Lung (tissue), 9 donors: ENCODE measurements at regions not wholly inside any gene's neighbourhood (a gene's known extent, or its start where the extent isn't known, plus 50 kb on each side); places are given as distances from the start of the nearest gene placed in this dataset.
A peak's percentile ranks its signal among the peaks of the same experiment; 100 is the strongest.
"Not testable (repeated sequence)": the region's sequence is repeated elsewhere in the genome, so short reads cannot be mapped to it uniquely, and the experiment has no call there.

Source experiments
- ATAC-seq: fragments of 200-7000 bp; cut with Tn5 transposase; one replicate; pipeline ENCODE4 v1.9.1; 2020; ENCODE audit warnings: moderate number of reproducible peaks; ENCODE audit not compliant: insufficient read depth, low FRiP score
- DNase-seq, 3 donors: peaks; one replicate each; pipeline ENCODE4 v3.0.0-alpha.2; 2013 to 2017
- H3K27ac ChIP-seq, 2 donors: one replicate each; pipeline ENCODE4 v1.5.1; 2013; ENCODE audit warnings: mild to moderate bottlenecking in 2 of 2, moderate library complexity in 2 of 2, control low read depth in 1 of 2, inconsistent platforms in 1 of 2, low read depth in 1 of 2, low read length in 1 of 2
- H3K27me3 ChIP-seq, 3 donors: one replicate each; pipeline ENCODE4 v1.5.1; 2013; ENCODE audit warnings: low read length in 2 of 3; ENCODE audit not compliant: control insufficient read depth in 3 of 3, insufficient read depth in 3 of 3
- H3K36me3 ChIP-seq, 4 donors: one replicate each; pipeline ENCODE4 v1.5.1; 2013; ENCODE audit warnings: low read length in 4 of 4, mild to moderate bottlenecking in 1 of 4, moderate library complexity in 1 of 4; ENCODE audit not compliant: control insufficient read depth in 4 of 4, insufficient read depth in 4 of 4
- H3K4me1 ChIP-seq, 5 donors: one replicate each; pipeline ENCODE4 v1.5.1; 2013; ENCODE audit warnings: low read length in 5 of 5, mild to moderate bottlenecking in 2 of 5, moderate library complexity in 1 of 5; ENCODE audit not compliant: control insufficient read depth in 5 of 5, insufficient read depth in 5 of 5
- H3K4me3 ChIP-seq: one replicate; pipeline ENCODE4 v1.5.1; 2013; ENCODE audit warnings: mild to moderate bottlenecking, control low read depth, moderate library complexity
- H3K9ac ChIP-seq, 2 donors: one replicate each; pipeline ENCODE4 v1.5.1; 2013; ENCODE audit warnings: low read length in 2 of 2, control low read depth in 1 of 2; ENCODE audit not compliant: insufficient read depth in 1 of 2
- H3K9me3 ChIP-seq, 4 donors: one replicate each; pipeline ENCODE4 v1.5.1; 2013; ENCODE audit warnings: low read length in 3 of 4, mild to moderate bottlenecking in 1 of 4, moderate library complexity in 1 of 4; ENCODE audit not compliant: control insufficient read depth in 4 of 4, insufficient read depth in 3 of 4
- WGBS, 2 donors: extraction: QIAGEN DNeasy Blood & Tissue Kit; methylation state at CpG; one replicate each; pipeline ENCODE4 v1.1.7; 2013; 5-methylcytosine and 5-hydroxymethylcytosine counted together
- donor health status: Bipolar disorder and iron deficiency.
- donor health status: healthy.
- donor health status: DM: yes; HTN: yes; CAD: no.

- not testable (repeated sequence) for H3K4me3 ChIP-seq, H3K4me1 ChIP-seq, H3K9me3 ChIP-seq, H3K36me3 ChIP-seq, H3K9ac ChIP-seq, H3K27me3 ChIP-seq, ATAC-seq, H3K27ac ChIP-seq
- peak in 1 of 3 donors; percentile 6 for DNase-seq
- 36 to 41% methylated on average over 6 to 7 of the region's 7 CpGs for WGBS, 2 donors
Measured at GRCh38 chr9:41790719-41791363, 338.4 kb downstream of the CNTNAP3B start.

DNA sequence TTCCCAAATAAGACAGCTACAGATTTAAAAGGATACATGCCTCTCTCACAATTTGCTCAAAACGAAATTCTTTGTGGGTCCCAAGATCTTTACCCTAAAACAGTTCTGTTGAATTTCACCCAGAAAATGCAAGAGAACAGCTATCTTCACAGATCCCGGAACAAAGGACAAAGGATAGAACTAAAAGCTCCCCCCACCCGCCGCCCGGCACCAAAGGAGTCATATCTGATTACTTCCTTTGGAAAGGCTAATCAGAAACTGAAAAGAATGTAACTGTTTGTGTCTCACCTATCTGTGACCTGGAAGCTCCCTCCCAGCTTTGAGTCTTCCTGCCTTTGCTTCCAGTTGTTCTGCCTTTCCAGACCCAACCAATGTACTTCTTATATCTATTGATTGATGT lies 339.2 kb downstream of the CNTNAP3B start:
- DNase-seq, ATAC-seq: not testable (repeated sequence)

GRCh38 chr9:41789387-41789786 lies 339.8 kb downstream of the CNTNAP3B start:
- H3K27ac ChIP-seq, H3K9ac ChIP-seq, H3K9me3 ChIP-seq, H3K36me3 ChIP-seq, H3K4me3 ChIP-seq, H3K4me1 ChIP-seq, DNase-seq, ATAC-seq, H3K27me3 ChIP-seq: not testable (repeated sequence)
- 75% methylated on average over 4 of the region's 4 CpGs for WGBS, 2 donors

More for the DNA sequence above, 339.2 kb downstream of the CNTNAP3B start:
- WGBS, 2 donors = 58% methylated on average over 5 of the region's 5 CpGs
- H3K9me3 ChIP-seq, H3K27ac ChIP-seq, H3K36me3 ChIP-seq, H3K4me3 ChIP-seq, H3K9ac ChIP-seq, H3K4me1 ChIP-seq, H3K27me3 ChIP-seq: not testable (repeated sequence)

GRCh38 chr9:41787951-41788350 lies 341.3 kb downstream of the CNTNAP3B start:
- not testable (repeated sequence) for H3K9me3 ChIP-seq, H3K36me3 ChIP-seq, H3K27me3 ChIP-seq, DNase-seq, H3K4me1 ChIP-seq, H3K9ac ChIP-seq, H3K4me3 ChIP-seq, ATAC-seq, H3K27ac ChIP-seq
- WGBS, 2 donors = 38 to 57% methylated on average over 1 of the region's 1 CpG

DNA sequence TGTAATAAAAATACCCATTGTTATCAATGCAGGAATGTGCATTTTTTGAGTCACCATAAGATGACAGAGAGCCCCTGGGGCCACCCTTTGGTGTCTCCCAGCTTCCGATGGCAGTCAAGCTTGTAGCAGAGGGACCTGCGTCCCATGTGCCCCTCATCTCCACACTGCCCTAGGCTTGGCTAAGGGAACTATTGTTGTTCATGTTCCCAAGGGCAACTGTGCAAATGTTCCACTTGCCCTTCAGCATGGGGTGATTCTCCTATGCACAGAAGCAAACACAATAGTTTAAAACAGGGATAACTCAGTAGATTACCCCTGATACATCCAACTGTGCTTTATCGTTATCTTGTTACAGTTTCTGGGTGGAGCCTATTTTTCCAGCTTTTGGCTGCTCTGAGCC lies 342.0 kb downstream of the CNTNAP3B start:
- not testable (repeated sequence) for H3K36me3 ChIP-seq, ATAC-seq, H3K27me3 ChIP-seq, H3K9me3 ChIP-seq, H3K4me1 ChIP-seq, DNase-seq, H3K9ac ChIP-seq, H3K27ac ChIP-seq, H3K4me3 ChIP-seq
- 95 to 100% methylated on average over 2 of the region's 3 CpGs for WGBS, 2 donors

DNA sequence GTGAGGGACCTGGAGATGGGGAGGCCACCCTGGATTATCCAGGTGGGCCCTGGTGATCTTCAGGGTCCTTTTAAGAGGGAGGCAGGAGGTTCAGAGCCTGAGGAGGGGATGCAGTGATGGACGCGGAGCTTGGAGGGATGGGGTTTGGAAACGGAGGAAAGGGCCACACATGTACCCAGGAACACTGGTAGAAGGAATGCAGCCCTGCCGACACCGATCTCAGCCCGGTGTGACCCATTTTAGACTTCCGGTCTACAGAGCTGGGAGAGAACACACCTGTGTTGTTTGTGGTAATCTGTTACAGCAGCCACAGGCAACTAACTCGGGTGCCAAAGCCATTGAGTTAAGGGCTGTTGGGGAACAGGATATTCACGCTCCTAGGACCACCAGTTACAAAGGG lies 345.2 kb downstream of the CNTNAP3B start:
- WGBS, 2 donors = 88 to 93% methylated on average over 8 of the region's 9 CpGs
- H3K36me3 ChIP-seq, H3K27ac ChIP-seq, H3K9me3 ChIP-seq, H3K4me1 ChIP-seq, DNase-seq, H3K4me3 ChIP-seq, H3K27me3 ChIP-seq, ATAC-seq, H3K9ac ChIP-seq: not testable (repeated sequence)

GRCh38 chr9:41783070-41783810 lies 346.0 kb downstream of the CNTNAP3B start:
- not testable (repeated sequence) for H3K36me3 ChIP-seq, H3K4me3 ChIP-seq, H3K4me1 ChIP-seq, ATAC-seq, H3K9ac ChIP-seq, DNase-seq, H3K9me3 ChIP-seq, H3K27me3 ChIP-seq, H3K27ac ChIP-seq
- 94 to 97% methylated on average over 22 to 23 of the region's 29 CpGs for WGBS, 2 donors

DNA sequence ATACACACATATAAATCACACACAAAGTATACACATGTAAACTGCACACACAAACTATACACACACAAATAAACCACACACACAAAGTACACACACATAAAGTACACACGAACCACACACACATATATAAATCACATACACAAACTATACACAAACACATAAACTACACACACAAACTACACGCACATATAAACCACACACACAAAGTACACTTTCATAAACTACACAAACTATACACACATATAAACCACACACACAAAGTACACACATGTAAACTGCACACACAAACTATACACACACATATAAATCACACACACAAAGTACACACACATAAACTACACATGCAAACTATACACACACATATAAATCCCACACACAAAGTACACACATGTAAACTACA lies 347.3 kb downstream of the CNTNAP3B start:
- 96 to 97% methylated on average over 2 of the region's 2 CpGs for WGBS, 2 donors
- H3K4me3 ChIP-seq, H3K27me3 ChIP-seq, H3K27ac ChIP-seq, H3K4me1 ChIP-seq, DNase-seq, H3K9ac ChIP-seq, ATAC-seq, H3K36me3 ChIP-seq, H3K9me3 ChIP-seq: not testable (repeated sequence)
